ENCODE measurements at regions not wholly inside any gene's neighbourhood (a gene's known extent, or its start where the extent isn't known, plus 50 kb on each side); places are given as distances from the start of the nearest gene placed in this dataset.

DNA sequence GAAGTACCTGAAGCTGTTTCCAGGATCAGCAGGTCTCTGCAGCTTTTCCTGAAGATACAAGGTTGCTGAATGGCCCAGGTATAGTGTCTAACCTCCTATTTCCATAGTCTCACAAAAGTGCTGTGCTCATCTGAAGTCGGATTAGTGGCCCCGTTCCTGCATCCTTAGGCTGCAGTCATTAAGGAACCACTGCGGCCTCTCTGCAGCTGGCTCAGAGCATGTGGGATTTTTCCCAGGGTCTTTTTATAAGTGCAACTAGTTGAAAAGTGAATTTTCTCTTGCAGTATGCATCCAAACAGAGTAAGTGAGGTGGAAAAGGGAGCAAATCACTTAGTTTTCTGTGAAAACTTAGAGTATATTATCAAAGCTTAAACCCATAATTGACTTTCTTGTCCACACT is 565.3 kb upstream of the NEGR1 start:
- DNase-seq (no peak), ATAC-seq (no peak)
- Mint-ChIP-seq H3K27me3 (no peaks in the 10 kb centered on the region), H3K36me3 (no peaks in the 10 kb centered on the region), H3K9me3 (peaks cover 0 to 18% (median 3%) of the 10 kb centered on the region in 11 donors), H3K27ac (no peak overlapping the region), H3K4me1 (no peaks in the 10 kb centered on the region), H3K4me3 (no peak overlapping the region)
- CTCF ChIA-PET, result no interaction called here
- intact Hi-C loops (cut with micrococcal nuclease), result no loop called here
- Histone ChIP-seq H3K4me3 (ENCODE audit: low read length) (no peak overlapping the region), H3K4me1 (ENCODE audit: control insufficient read depth in 2 of 2, insufficient read depth in 2 of 2, low read length in 2 of 2) (no peaks in the 10 kb centered on the region), H3K27ac (ENCODE audit: low read depth, low read length) (no peak overlapping the region), H3K36me3 (ENCODE audit: control insufficient read depth in 2 of 3, insufficient read depth in 3 of 3, low read length in 3 of 3) (no peaks in the 10 kb centered on the region), H3K27me3 (ENCODE audit: control insufficient read depth in 2 of 2, insufficient read depth in 2 of 2, low read length in 2 of 2) (no peaks in the 10 kb centered on the region), H3K9me3 (ENCODE audit: control insufficient read depth in 2 of 3, low read length in 3 of 3) (no peaks in the 10 kb centered on the region)
- POLR2A ChIA-PET, result no interaction called here

DNA sequence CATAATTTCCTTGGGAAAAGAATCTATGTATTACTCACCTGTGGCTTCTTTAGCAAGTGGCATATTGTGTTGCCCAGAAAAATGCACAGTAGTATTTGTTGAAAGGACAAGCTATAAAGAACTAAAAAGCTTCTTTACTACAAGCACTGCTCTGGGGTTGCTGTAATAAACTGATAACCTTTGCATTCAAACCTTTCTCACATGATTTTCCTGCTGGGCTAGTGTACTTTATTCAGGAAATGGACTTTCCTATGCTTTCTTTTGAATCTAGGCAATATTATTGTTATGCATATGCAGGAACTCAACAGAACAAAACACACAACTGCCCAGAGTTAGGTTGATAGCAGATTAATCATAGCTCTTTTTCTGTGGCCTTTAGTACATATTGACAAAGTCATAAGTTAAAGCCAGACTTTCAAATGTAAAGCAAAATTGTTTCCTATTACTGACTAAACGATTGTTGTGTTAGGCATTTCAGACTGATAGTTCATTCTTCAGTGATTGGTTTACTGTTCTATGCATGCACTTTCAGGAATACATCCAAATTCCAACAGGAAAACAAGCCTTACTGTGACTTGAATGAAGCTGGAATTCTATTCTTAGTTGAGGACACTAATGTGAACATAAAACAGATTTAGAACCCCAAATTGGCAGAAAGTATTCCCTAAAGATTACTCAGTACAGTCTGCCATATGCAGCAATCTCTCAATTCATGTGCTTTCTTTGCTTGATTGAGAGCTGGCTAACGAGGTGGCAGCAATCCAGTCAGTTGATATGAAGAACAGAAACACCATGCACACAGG is 564.3 kb upstream of the NEGR1 start:
- CTCF ChIA-PET, result no interaction called here
- no peak for DNase-seq
- H3K27me3 Mint-ChIP-seq, result no peaks in the 10 kb centered on the region
- POLR2A ChIA-PET, result no interaction called here
- H3K27ac Mint-ChIP-seq, result no peak overlapping the region
- H3K4me3 ChIP-seq (ENCODE audit: low read length), result no peak overlapping the region
- no peaks in the 10 kb centered on the region for H3K4me1 Mint-ChIP-seq
- H3K9me3 Mint-ChIP-seq, result peaks cover 0 to 19% (median 3%) of the 10 kb centered on the region in 11 donors
- H3K27me3 ChIP-seq (ENCODE audit: control insufficient read depth in 2 of 2, insufficient read depth in 2 of 2, low read length in 2 of 2), result no peaks in the 10 kb centered on the region
- no peak for ATAC-seq
- intact Hi-C loops (cut with micrococcal nuclease), result no loop called here
- no peaks in the 10 kb centered on the region for H3K4me1 ChIP-seq (ENCODE audit: control insufficient read depth in 2 of 2, insufficient read depth in 2 of 2, low read length in 2 of 2)
- no peak overlapping the region for H3K4me3 Mint-ChIP-seq
- no peaks in the 10 kb centered on the region for H3K9me3 ChIP-seq (ENCODE audit: control insufficient read depth in 2 of 3, low read length in 3 of 3)
- no peaks in the 10 kb centered on the region for H3K36me3 Mint-ChIP-seq
- no peaks in the 10 kb centered on the region for H3K36me3 ChIP-seq (ENCODE audit: control insufficient read depth in 2 of 3, insufficient read depth in 3 of 3, low read length in 3 of 3)
- H3K27ac ChIP-seq (ENCODE audit: low read depth, low read length), result no peak overlapping the region

DNA sequence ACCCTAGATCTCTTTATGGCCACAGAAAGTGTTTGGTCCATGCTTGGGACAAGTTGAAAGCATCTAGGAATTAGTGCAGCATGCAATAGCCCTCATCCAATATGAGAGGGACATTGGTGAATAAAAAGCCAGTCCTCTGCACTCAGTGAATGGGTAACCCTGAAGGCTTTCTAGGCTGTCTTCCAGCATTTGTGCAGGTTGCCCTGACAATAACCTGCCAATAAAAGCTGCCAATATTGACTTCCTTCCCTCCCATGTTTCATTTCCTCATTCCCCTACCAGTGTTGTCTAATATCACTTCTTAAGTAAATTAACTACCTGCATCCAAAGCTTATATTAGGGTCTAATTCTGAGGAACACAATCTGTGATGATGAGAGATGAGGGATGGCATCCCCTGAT is 563.6 kb upstream of the NEGR1 start:
- no peaks in the 10 kb centered on the region for H3K4me1 Mint-ChIP-seq
- no peak for DNase-seq
- Histone ChIP-seq H3K4me1 (ENCODE audit: control insufficient read depth in 2 of 2, insufficient read depth in 2 of 2, low read length in 2 of 2) (no peaks in the 10 kb centered on the region), H3K36me3 (ENCODE audit: control insufficient read depth in 2 of 3, insufficient read depth in 3 of 3, low read length in 3 of 3) (no peaks in the 10 kb centered on the region), H3K27me3 (ENCODE audit: control insufficient read depth in 2 of 2, insufficient read depth in 2 of 2, low read length in 2 of 2) (no peaks in the 10 kb centered on the region), H3K4me3 (ENCODE audit: low read length) (no peak overlapping the region), H3K27ac (ENCODE audit: low read depth, low read length) (no peak overlapping the region), H3K9me3 (ENCODE audit: control insufficient read depth in 2 of 3, low read length in 3 of 3) (no peaks in the 10 kb centered on the region)
- intact Hi-C loops (cut with micrococcal nuclease), result no loop called here
- H3K4me3 Mint-ChIP-seq, result no peak overlapping the region
- H3K27ac Mint-ChIP-seq, result no peak overlapping the region
- H3K9me3 Mint-ChIP-seq, result peaks cover 0 to 22% (median 3%) of the 10 kb centered on the region in 11 donors
- H3K36me3 Mint-ChIP-seq, result no peaks in the 10 kb centered on the region
- ChIA-PET CTCF (no interaction called here), POLR2A (no interaction called here)
- H3K27me3 Mint-ChIP-seq, result no peaks in the 10 kb centered on the region
- no peak for ATAC-seq

DNA sequence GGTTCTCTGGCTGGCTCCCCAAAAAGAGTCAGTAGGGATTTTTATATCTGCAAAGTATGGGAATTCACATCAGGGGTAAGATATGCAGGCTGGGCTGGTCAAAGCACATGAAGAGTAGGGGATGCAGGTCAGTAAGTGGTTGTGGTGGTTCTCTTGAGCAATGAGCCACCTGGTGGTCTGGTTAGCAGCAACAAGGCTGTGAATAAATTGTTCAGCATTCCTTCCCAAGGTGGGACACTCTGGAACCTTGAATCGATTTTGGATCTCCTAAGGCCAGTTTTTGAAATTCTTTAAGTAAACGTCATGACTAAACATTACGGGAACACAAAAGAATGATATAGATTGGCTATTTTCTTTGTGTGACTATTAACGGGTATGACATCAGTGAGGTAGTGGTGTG is 563.0 kb upstream of the NEGR1 start:
- POLR2A ChIA-PET, result no interaction called here
- Histone ChIP-seq H3K27me3 (ENCODE audit: control insufficient read depth in 2 of 2, insufficient read depth in 2 of 2, low read length in 2 of 2) (no peaks in the 10 kb centered on the region), H3K4me1 (ENCODE audit: control insufficient read depth in 2 of 2, insufficient read depth in 2 of 2, low read length in 2 of 2) (no peaks in the 10 kb centered on the region), H3K36me3 (ENCODE audit: control insufficient read depth in 2 of 3, insufficient read depth in 3 of 3, low read length in 3 of 3) (no peaks in the 10 kb centered on the region), H3K27ac (ENCODE audit: low read depth, low read length) (no peak overlapping the region), H3K9me3 (ENCODE audit: control insufficient read depth in 2 of 3, low read length in 3 of 3) (no peaks in the 10 kb centered on the region), H3K4me3 (ENCODE audit: low read length) (no peak overlapping the region)
- no peaks in the 10 kb centered on the region for H3K27me3 Mint-ChIP-seq
- no peak overlapping the region for H3K27ac Mint-ChIP-seq
- CTCF ChIA-PET, result no interaction called here
- no peak for DNase-seq
- no peak overlapping the region for H3K4me3 Mint-ChIP-seq
- no peaks in the 10 kb centered on the region for H3K36me3 Mint-ChIP-seq
- intact Hi-C loops (cut with micrococcal nuclease), result no loop called here
- no peak for ATAC-seq
- peaks cover 0 to 21% (median 4%) of the 10 kb centered on the region in 11 donors for H3K9me3 Mint-ChIP-seq
- H3K4me1 Mint-ChIP-seq, result no peaks in the 10 kb centered on the region

DNA sequence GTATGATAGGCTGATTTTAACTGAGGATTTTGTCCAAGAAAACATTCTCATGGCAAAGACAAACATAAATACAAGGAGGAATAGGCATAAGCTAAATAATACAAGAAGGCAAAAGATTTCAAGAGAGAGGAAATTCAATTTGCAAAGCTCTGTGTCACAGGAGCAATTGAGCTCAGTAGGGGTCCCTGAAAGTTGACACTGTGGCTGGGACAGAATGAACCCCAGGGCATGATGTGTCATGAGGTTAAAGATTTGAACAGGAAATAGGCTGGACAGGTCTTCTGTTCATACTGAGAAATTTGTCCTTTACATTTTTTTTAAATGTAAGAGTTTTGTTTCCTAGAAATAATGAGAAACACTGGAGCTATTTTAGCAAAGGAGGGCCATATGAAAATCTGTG is 555.4 kb upstream of the NEGR1 start:
- H3K4me3 ChIP-seq (ENCODE audit: low read length), result no peak overlapping the region
- H3K27ac ChIP-seq (ENCODE audit: low read depth, low read length), result no peak overlapping the region
- intact Hi-C loops (cut with micrococcal nuclease), result no loop called here
- ChIA-PET CTCF (no interaction called here), POLR2A (no interaction called here)
- Mint-ChIP-seq H3K36me3 (no peaks in the 10 kb centered on the region), H3K27me3 (no peaks in the 10 kb centered on the region), H3K4me3 (no peak overlapping the region), H3K4me1 (no peaks in the 10 kb centered on the region), H3K27ac (no peak overlapping the region), H3K9me3 (peaks cover 0 to 39% (median 13%) of the 10 kb centered on the region in 11 donors)
- no peaks in the 10 kb centered on the region for H3K36me3 ChIP-seq (ENCODE audit: control insufficient read depth in 2 of 3, insufficient read depth in 3 of 3, low read length in 3 of 3)
- H3K4me1 ChIP-seq (ENCODE audit: control insufficient read depth in 2 of 2, insufficient read depth in 2 of 2, low read length in 2 of 2), result no peaks in the 10 kb centered on the region
- no peaks in the 10 kb centered on the region for H3K27me3 ChIP-seq (ENCODE audit: control insufficient read depth in 2 of 2, insufficient read depth in 2 of 2, low read length in 2 of 2)
- no peaks in the 10 kb centered on the region for H3K9me3 ChIP-seq (ENCODE audit: control insufficient read depth in 2 of 3, low read length in 3 of 3)
- ATAC-seq (no peak), DNase-seq (no peak)

DNA sequence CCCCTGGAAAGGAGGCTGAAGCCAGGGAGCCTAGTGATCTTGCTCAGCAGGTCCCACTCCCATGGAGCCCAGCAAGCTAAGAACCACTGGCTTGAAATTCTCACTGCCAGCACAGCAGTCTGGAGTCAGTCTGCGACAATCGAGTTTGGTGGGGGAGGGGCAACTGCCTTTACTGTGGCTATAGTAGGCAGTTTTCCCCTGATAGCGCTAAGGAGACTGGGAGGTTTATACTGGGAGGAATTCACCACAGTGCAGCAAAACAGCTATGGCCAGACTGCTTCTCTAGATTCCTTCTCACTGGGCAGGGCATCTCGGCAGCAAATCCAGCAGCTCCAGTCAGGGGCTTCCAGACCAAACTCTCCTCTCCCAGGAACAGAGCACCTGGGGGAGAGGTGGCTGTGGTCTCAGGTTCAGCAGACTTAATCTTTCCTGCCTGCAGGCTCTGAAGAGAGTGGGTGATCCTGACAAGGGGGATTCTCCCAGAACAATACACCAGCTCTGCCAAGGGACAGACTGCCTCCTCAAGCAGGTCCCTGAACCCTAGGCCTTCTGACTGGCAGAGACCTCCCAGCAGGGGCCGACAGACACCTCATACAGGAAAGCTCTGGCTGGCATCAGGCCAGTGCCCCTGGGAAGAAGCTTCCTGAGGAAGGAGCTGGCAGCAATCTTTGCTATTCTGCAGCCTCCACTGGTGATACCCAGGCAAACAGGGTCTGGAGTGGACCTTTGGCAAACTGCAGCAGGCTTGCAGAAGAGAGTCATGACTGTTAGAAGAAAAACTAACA is 548.5 kb upstream of the NEGR1 start:
- DNase-seq (no peak), ATAC-seq (no peak)
- Mint-ChIP-seq H3K27ac (no peak overlapping the region), H3K27me3 (no peaks in the 10 kb centered on the region), H3K4me1 (no peaks in the 10 kb centered on the region), H3K9me3 (peaks cover 7 to 47% (median 21%) of the 10 kb centered on the region in 11 donors), H3K4me3 (no peak overlapping the region), H3K36me3 (no peaks in the 10 kb centered on the region)
- Histone ChIP-seq H3K27me3 (ENCODE audit: control insufficient read depth in 2 of 2, insufficient read depth in 2 of 2, low read length in 2 of 2) (no peaks in the 10 kb centered on the region), H3K4me3 (ENCODE audit: low read length) (no peak overlapping the region), H3K4me1 (ENCODE audit: control insufficient read depth in 2 of 2, insufficient read depth in 2 of 2, low read length in 2 of 2) (no peaks in the 10 kb centered on the region), H3K27ac (ENCODE audit: low read depth, low read length) (no peak overlapping the region), H3K36me3 (ENCODE audit: control insufficient read depth in 2 of 3, insufficient read depth in 3 of 3, low read length in 3 of 3) (no peaks in the 10 kb centered on the region), H3K9me3 (ENCODE audit: control insufficient read depth in 2 of 3, low read length in 3 of 3) (no peaks in the 10 kb centered on the region)
- intact Hi-C loops (cut with micrococcal nuclease), result no loop called here
- POLR2A ChIA-PET, result no interaction called here
- CTCF ChIA-PET, result no interaction called here

DNA sequence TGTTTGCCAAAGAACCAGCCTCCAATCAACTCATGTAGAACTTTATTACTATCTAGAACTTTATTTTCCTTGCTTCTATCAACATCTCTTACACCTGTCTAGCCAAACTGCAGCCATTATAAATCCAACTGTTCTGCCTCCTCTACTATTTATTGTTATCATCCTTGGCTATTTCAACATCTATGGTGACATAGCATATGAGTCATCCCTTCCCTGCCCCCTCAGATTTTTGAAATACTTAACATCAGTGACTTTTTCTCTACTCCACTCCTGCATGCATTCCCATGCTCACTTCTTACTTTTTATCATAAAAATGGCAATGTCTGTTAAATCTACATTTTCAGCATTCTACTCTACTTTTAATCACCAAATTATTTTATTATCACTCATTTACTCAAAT is 544.9 kb upstream of the NEGR1 start:
- CTCF ChIA-PET, result no interaction called here
- Histone ChIP-seq H3K27me3 (ENCODE audit: control insufficient read depth in 2 of 2, insufficient read depth in 2 of 2, low read length in 2 of 2) (no peaks in the 10 kb centered on the region), H3K36me3 (ENCODE audit: control insufficient read depth in 2 of 3, insufficient read depth in 3 of 3, low read length in 3 of 3) (no peaks in the 10 kb centered on the region), H3K9me3 (ENCODE audit: control insufficient read depth in 2 of 3, low read length in 3 of 3) (no peaks in the 10 kb centered on the region), H3K27ac (ENCODE audit: low read depth, low read length) (no peak overlapping the region), H3K4me1 (ENCODE audit: control insufficient read depth in 2 of 2, insufficient read depth in 2 of 2, low read length in 2 of 2) (no peaks in the 10 kb centered on the region), H3K4me3 (ENCODE audit: low read length) (no peak overlapping the region)
- no peak overlapping the region for H3K27ac Mint-ChIP-seq
- peaks cover 2 to 41% (median 10%) of the 10 kb centered on the region in 11 donors for H3K9me3 Mint-ChIP-seq
- ATAC-seq (no peak), DNase-seq (no peak)
- no peaks in the 10 kb centered on the region for H3K36me3 Mint-ChIP-seq
- no peaks in the 10 kb centered on the region for H3K27me3 Mint-ChIP-seq
- intact Hi-C loops (cut with micrococcal nuclease), result no loop called here
- POLR2A ChIA-PET, result no interaction called here
- H3K4me1 Mint-ChIP-seq, result no peaks in the 10 kb centered on the region
- H3K4me3 Mint-ChIP-seq, result no peak overlapping the region
